ENCODE measurements at regions not wholly inside any gene's neighbourhood (a gene's known extent, or its start where the extent isn't known, plus 50 kb on each side); places are given as distances from the start of the nearest gene placed in this dataset.
"Not testable (repeated sequence)": the region's sequence is repeated elsewhere in the genome, so short reads cannot be mapped to it uniquely, and the experiment has no call there.

- DNase-seq (ENCODE audit: low spot score) (no peak), ATAC-seq (no peak)
Observed at GRCh38 chr1:192475970-192476369, 99.6 kb upstream of the RGS1 start.

GRCh38 chr1:192476802-192477298 lies 98.7 kb upstream of the RGS1 start:
- no peak for DNase-seq (ENCODE audit: low spot score)

GRCh38 chr1:192477630-192478029 lies 97.9 kb upstream of the RGS1 start:
- DNase-seq (ENCODE audit: low spot score), result no peak
- peak; percentile 75 for ATAC-seq

More at GRCh38 chr1:192476802-192477298, 98.7 kb upstream of the RGS1 start:
- ATAC-seq, result no peak

GRCh38 chr1:192485692-192486436 lies 89.7 kb upstream of the RGS1 start:
- DNase-seq (ENCODE audit: low spot score), result peak; percentile 80
- peak; percentile 100 for ATAC-seq

GRCh38 chr1:192488058-192488457 lies 87.5 kb upstream of the RGS1 start:
- no peak for DNase-seq (ENCODE audit: low spot score)

GRCh38 chr1:192489047-192489446 lies 86.5 kb upstream of the RGS1 start:
- no peak for DNase-seq (ENCODE audit: low spot score)
- ATAC-seq, result no peak

More at GRCh38 chr1:192488058-192488457, 87.5 kb upstream of the RGS1 start:
- ATAC-seq, result no peak

- DNase-seq (ENCODE audit: low spot score) (no peak), ATAC-seq (no peak)
Observed at GRCh38 chr1:192489748-192490147, 85.8 kb upstream of the RGS1 start.

- no peak for DNase-seq (ENCODE audit: low spot score)
- ATAC-seq, result no peak
Observed at GRCh38 chr1:192491804-192492554, 83.6 kb upstream of the RGS1 start.

GRCh38 chr1:192493584-192493983 lies 82.0 kb upstream of the RGS1 start:
- ATAC-seq, result no peak
- no peak for DNase-seq (ENCODE audit: low spot score)

GRCh38 chr1:192496369-192497056 lies 79.1 kb upstream of the RGS1 start:
- DNase-seq (ENCODE audit: low spot score) (no peak), ATAC-seq (no peak)

GRCh38 chr1:192497214-192497794 lies 78.3 kb upstream of the RGS1 start:
- DNase-seq (ENCODE audit: low spot score) (no peak), ATAC-seq (no peak)

GRCh38 chr1:192498092-192498491 lies 77.5 kb upstream of the RGS1 start:
- not testable (repeated sequence) for ATAC-seq; DNase-seq (ENCODE audit: low spot score)

- ATAC-seq; DNase-seq (ENCODE audit: low spot score): not testable (repeated sequence)
Observed at GRCh38 chr1:192499061-192499581, 76.5 kb upstream of the RGS1 start.

- not testable (repeated sequence) for DNase-seq (ENCODE audit: low spot score); ATAC-seq
Observed at GRCh38 chr1:192500541-192500940, 75.0 kb upstream of the RGS1 start.

- ATAC-seq (no peak), DNase-seq (ENCODE audit: low spot score) (no peak)
Observed at GRCh38 chr1:192506741-192507155, 68.8 kb upstream of the RGS1 start.

- no peak for DNase-seq (ENCODE audit: low spot score)
- ATAC-seq, result peak; percentile 57
Observed at GRCh38 chr1:192512426-192513162, 63.0 kb upstream of the RGS1 start.

- ATAC-seq (no peak), DNase-seq (ENCODE audit: low spot score) (no peak)
Observed at GRCh38 chr1:192513196-192513595, 62.4 kb upstream of the RGS1 start.

GRCh38 chr1:192513697-192514096 lies 61.9 kb upstream of the RGS1 start:
- no peak for ATAC-seq
- DNase-seq (ENCODE audit: low spot score), result no peak

- ATAC-seq (peak; percentile 47), DNase-seq (ENCODE audit: low spot score) (no peak)
Observed at GRCh38 chr1:192516776-192517297, 58.7 kb upstream of the RGS1 start.

All from left lobe of liver (tissue), 2 donors.